K562 (cell line): ENCODE measurements at regions not wholly inside any gene's neighbourhood (a gene's known extent, or its start where the extent isn't known, plus 50 kb on each side); places are given as distances from the start of the nearest gene placed in this dataset.

Source experiments
- ATAC-seq: fragments of 200-7000 bp; cut with Tn5 transposase; 3 replicates; pipeline ENCODE4 v1.9.1; 2020; ENCODE audit warnings: moderate library complexity
- BruUV-seq: library from RNA; stranded (reverse); fragments of 400-500 nt; replicated peaks from 2 replicates; lab custom pipeline; 2021; lab: Mats Ljungman, UMichigan
- CTCF ChIA-PET: fragments of 300-600 bp; formaldehyde crosslinking; extraction: SDS; loops from one replicate; lab custom pipeline; 2021; ENCODE audit warnings: low intra/inter-chr PET ratio; lab: Yijun Ruan, JAX
- POLR2A ChIA-PET: fragments of 300-600, 350-650 bp; sonication (Branson Sonifier 250); formaldehyde crosslinking; extraction: SDS; loops from one replicate; lab custom pipeline; 2021; ENCODE audit warnings: antibody characterized with exemption, inconsistent platforms; lab: Yijun Ruan, JAX
- DNase-seq, 4 experiments: peaks; one replicate each; pipeline versions ENCODE4 v3.0.0 to v3.0.0-alpha.2; 2011 to 2018; ENCODE audit warnings: low spot score in 3 of 4, mixed read lengths in 3 of 4; ENCODE audit errors: extremely low read depth in 1 of 4
- FAIRE-seq: peaks from 2 replicates; lab custom pipeline; 2011; peaks lifted over from hg19 to GRCh38; lab: Jason Lieb, UNC
- H2AFZ ChIP-seq: 2 replicates; pipeline ENCODE4 v1.6.0; 2011; ENCODE audit warnings: low read depth, low read length, control low read depth, inconsistent platforms
- H3K27ac ChIP-seq: fragments of 200-600 bp; 3 replicates; pipeline ENCODE4 v1.8.0; 2011; ENCODE audit warnings: low read depth, mild to moderate bottlenecking, control low read depth, inconsistent platforms, low read length, moderate library complexity, mixed read lengths; ENCODE audit errors: extremely low read depth
- H3K27me3 ChIP-seq, 2 experiments: fragments of 300-600 bp in 1 of 2; 2 replicates in 1 of 2; 3 replicates in 1 of 2; pipeline versions ENCODE4 v1.6.0 to v1.8.0; 2011; ENCODE audit warnings: inconsistent platforms in 2 of 2, low read length in 2 of 2, mild to moderate bottlenecking in 1 of 2, mixed read lengths in 1 of 2, moderate library complexity in 1 of 2; ENCODE audit not compliant: control insufficient read depth in 2 of 2, insufficient read depth in 2 of 2
- H3K36me3 ChIP-seq: fragments of 300-600 bp; 3 replicates; pipeline ENCODE4 v1.8.0; 2011; ENCODE audit warnings: mild to moderate bottlenecking, low read length, inconsistent platforms; ENCODE audit not compliant: control insufficient read depth, insufficient read depth
- H3K4me1 ChIP-seq, 2 experiments: fragments of 200-600 bp in 1 of 2; replicated peaks in 1 of 2; 2 replicates in 1 of 2; 3 replicates in 1 of 2; pipeline versions ENCODE4 v1.5.1 to v1.8.0; 2011; ENCODE audit warnings: inconsistent platforms in 2 of 2, low read length in 2 of 2, mild to moderate bottlenecking in 1 of 2, mixed read lengths in 1 of 2, moderate library complexity in 1 of 2; ENCODE audit not compliant: control insufficient read depth in 2 of 2, insufficient read depth in 2 of 2
- H3K4me2 ChIP-seq: 2 replicates; pipeline ENCODE4 v1.6.1; 2011; ENCODE audit warnings: low read length, control low read depth, inconsistent platforms, mixed read lengths; ENCODE audit not compliant: insufficient read depth
- H3K4me3 ChIP-seq: fragments of 200-600 bp; sonication (generic), shearing (Covaris generic); 2 replicates; pipeline ENCODE4 v1.5.1; 2016; ENCODE audit warnings: control low read depth, inconsistent platforms
- H3K79me2 ChIP-seq: fragments of 200-600 bp; 3 replicates; pipeline ENCODE4 v1.8.0; 2011; ENCODE audit warnings: low read length, inconsistent platforms; ENCODE audit not compliant: control insufficient read depth, insufficient read depth
- H3K9ac ChIP-seq, 2 experiments: 2 replicates each; pipeline versions ENCODE4 v1.6.0 to v1.6.1; 2011; ENCODE audit warnings: low read depth in 2 of 2, low read length in 2 of 2, control low read depth in 1 of 2, inconsistent platforms in 1 of 2, mild to moderate bottlenecking in 1 of 2, mixed read lengths in 1 of 2; ENCODE audit not compliant: insufficient read depth in 1 of 2
- H3K9me1 ChIP-seq: one replicate; pipeline ENCODE4 v1.6.0; 2011; ENCODE audit warnings: inconsistent platforms, mild to moderate bottlenecking, low read length, moderate library complexity; ENCODE audit not compliant: control insufficient read depth, insufficient read depth
- H3K9me3 ChIP-seq: replicated peaks from 2 replicates; pipeline ENCODE4 v1.5.1; 2011; ENCODE audit warnings: low read depth, low read length, inconsistent platforms; ENCODE audit not compliant: control insufficient read depth, insufficient read depth
- H4K20me1 ChIP-seq: replicated peaks from 2 replicates; pipeline ENCODE4 v1.6.1; 2011; ENCODE audit warnings: low read length, inconsistent platforms, mixed read lengths; ENCODE audit not compliant: control insufficient read depth, insufficient read depth
- CHAMP1 ChIP-seq: fragments of 450-650 bp; IDR thresholded peaks from 2 replicates; pipeline ENCODE4 v1.6.1; 2016; ENCODE audit warnings: mild to moderate bottlenecking
- ELK1 ChIP-seq: sonication (generic); formaldehyde crosslinking; IDR thresholded peaks from 2 replicates; pipeline ENCODE4 v1.8.1; 2022; ENCODE audit warnings: missing genetic modification reagents
- EP300 ChIP-seq: IDR thresholded peaks from 2 replicates; pipeline ENCODE4 v1.6.1; 2012; ENCODE audit warnings: low read length, improper control_type of control experiment
- MEF2A ChIP-seq: IDR thresholded peaks from 2 replicates; pipeline ENCODE4 v1.6.1; 2011; ENCODE audit warnings: low read depth, mild to moderate bottlenecking, low read length, moderate library complexity; ENCODE audit not compliant: control insufficient read depth
- NCOR1 ChIP-seq: fragments of 450-650 bp; IDR thresholded peaks from 2 replicates; pipeline ENCODE4 v1.6.1; 2016; ENCODE audit warnings: mild to moderate bottlenecking, moderate library complexity
- NFYB ChIP-seq: IDR thresholded peaks from 2 replicates; pipeline ENCODE4 v1.6.1; 2011; ENCODE audit warnings: mild to moderate bottlenecking, moderate library complexity; ENCODE audit not compliant: insufficient read length; ENCODE audit errors: extremely low read depth
- RNF219 ChIP-seq: fragments of 250-450 bp; sonication (Bioruptor Pico); IDR thresholded peaks from 2 replicates; pipeline ENCODE4 v1.5.0; 2022; ENCODE audit warnings: mild to moderate bottlenecking
- SREBF1 ChIP-seq: fragments of 150-350 bp; IDR thresholded peaks from 2 replicates; pipeline ENCODE4 v1.6.1; 2014; ENCODE audit warnings: antibody characterized with exemption, low read depth, low read length, borderline replicate concordance
- ZNF253 ChIP-seq: fragments of 250-450 bp; sonication (Bioruptor Pico); conservative IDR thresholded peaks from 2 replicates; pipeline ENCODE4 v1.6.1; 2021; ENCODE audit warnings: mild to moderate bottlenecking
- ZNF695 ChIP-seq: fragments of 450-650 bp; formaldehyde crosslinking; IDR thresholded peaks from 2 replicates; pipeline ENCODE4 v1.4.0; 2020; ENCODE audit warnings: mild to moderate bottlenecking, moderate library complexity
- WGBS: fragments of 100-300 bp; shearing (Covaris generic); methylation state at CpG from one replicate; pipeline ENCODE4 v1.1.6; 2016; ENCODE audit warnings: low coverage, mixed read lengths; ENCODE audit not compliant: insufficient coverage; ENCODE audit errors: missing lambda C conversion rate; 5-methylcytosine and 5-hydroxymethylcytosine counted together
- in situ Hi-C: fragments of 300-500 bp; cut with MboI; formaldehyde crosslinking; loops from 4 replicates; pipeline ENCODE4 v1.15.0; 2018; ENCODE audit warnings: inconsistent platforms, mixed read lengths
- intact Hi-C: fragments of 100-400 bp; cut with micrococcal nuclease; formaldehyde crosslinking; loops from 2 replicates; pipeline ENCODE4 v1.14.2; 2022
- TF ChIP-seq, protein P1 (sequence below): sonication (generic); formaldehyde crosslinking; IDR thresholded peaks from 2 replicates; pipeline ENCODE4 v1.8.1; 2023; ENCODE audit warnings: mild to moderate bottlenecking, missing genetic modification reagents
- TF ChIP-seq, protein P2 (sequence below): fragments of 250-450 bp; sonication (Bioruptor Pico); IDR thresholded peaks from 2 replicates; pipeline ENCODE4 v1.5.0; 2021; ENCODE audit warnings: mild to moderate bottlenecking, borderline replicate concordance

DNA sequence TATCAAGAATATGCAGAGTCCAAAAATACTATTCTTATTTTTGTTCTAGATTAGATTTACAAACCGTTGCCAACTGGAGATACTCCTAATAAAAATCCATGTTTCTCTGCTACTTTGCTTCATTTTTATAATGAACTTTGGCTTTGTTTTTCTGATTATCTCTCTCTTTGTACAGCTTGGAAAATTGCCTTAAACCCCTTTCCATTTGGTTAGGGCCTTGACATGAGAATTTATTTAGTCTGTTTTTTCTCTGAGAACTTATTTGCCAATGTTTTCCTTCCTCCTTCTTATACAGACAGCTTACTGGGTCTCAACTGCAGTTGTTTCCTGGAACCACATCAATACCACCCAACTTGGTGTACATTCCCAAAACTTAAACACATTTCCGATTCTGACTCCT is 555.4 kb downstream of the SLITRK6 start:
- H3K4me3 ChIP-seq, result no peak overlapping the region
- H3K4me1 ChIP-seq, result no peaks in the 10 kb centered on the region
- H3K9ac ChIP-seq, result no peak overlapping the region
- POLR2A ChIA-PET, result no interaction called here
- WGBS, result 0% methylated on average over 2 of the region's 2 CpGs
- no peaks in the 10 kb centered on the region for H4K20me1 ChIP-seq
- intact Hi-C loops, result no loop called here
- no peak for FAIRE-seq
- H3K36me3 ChIP-seq, result no peaks in the 10 kb centered on the region
- no peak for DNase-seq
- no peaks in the 10 kb centered on the region; the same call in 1 of the 2 replicates for H3K9me3 ChIP-seq
- no peak for ATAC-seq
- H2AFZ ChIP-seq, result no peak overlapping the region
- no peaks in the 10 kb centered on the region for H3K27me3 ChIP-seq
- BruUV-seq, result no TSS peak
- CTCF ChIA-PET, result no interaction called here
- in situ Hi-C loops, result no loop called here
- no peaks in the 10 kb centered on the region for H3K9me1 ChIP-seq
- no peak overlapping the region for H3K27ac ChIP-seq
- H3K79me2 ChIP-seq, result no peaks in the 10 kb centered on the region
- H3K4me2 ChIP-seq, result no peak overlapping the region
- no peak for TF ChIP-seq ZNF253 (CRISPR knock-in tag)
- no peak for TF ChIP-seq NCOR1
- TF ChIP-seq CHAMP1, result no peak
- no peak for TF ChIP-seq NFYB
- no peak for TF ChIP-seq SREBF1
- TF ChIP-seq MEF2A, result no peak
- no peak for TF ChIP-seq EP300
- TF ChIP-seq, protein P1, sequence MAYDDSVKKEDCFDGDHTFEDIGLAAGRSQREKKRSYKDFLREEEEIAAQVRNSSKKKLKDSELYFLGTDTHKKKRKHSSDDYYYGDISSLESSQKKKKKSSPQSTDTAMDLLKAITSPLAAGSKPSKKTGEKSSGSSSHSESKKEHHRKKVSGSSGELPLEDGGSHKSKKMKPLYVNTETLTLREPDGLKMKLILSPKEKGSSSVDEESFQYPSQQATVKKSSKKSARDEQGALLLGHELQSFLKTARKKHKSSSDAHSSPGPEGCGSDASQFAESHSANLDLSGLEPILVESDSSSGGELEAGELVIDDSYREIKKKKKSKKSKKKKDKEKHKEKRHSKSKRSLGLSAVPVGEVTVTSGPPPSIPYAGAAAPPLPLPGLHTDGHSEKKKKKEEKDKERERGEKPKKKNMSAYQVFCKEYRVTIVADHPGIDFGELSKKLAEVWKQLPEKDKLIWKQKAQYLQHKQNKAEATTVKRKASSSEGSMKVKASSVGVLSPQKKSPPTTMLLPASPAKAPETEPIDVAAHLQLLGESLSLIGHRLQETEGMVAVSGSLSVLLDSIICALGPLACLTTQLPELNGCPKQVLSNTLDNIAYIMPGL (CRISPR knock-in tag), result no peak
- no peak for TF ChIP-seq ZNF695 (CRISPR knock-in tag)
- no peak for TF ChIP-seq RNF219
- no peak for TF ChIP-seq ELK1 (CRISPR knock-in tag)
- TF ChIP-seq, protein P2, sequence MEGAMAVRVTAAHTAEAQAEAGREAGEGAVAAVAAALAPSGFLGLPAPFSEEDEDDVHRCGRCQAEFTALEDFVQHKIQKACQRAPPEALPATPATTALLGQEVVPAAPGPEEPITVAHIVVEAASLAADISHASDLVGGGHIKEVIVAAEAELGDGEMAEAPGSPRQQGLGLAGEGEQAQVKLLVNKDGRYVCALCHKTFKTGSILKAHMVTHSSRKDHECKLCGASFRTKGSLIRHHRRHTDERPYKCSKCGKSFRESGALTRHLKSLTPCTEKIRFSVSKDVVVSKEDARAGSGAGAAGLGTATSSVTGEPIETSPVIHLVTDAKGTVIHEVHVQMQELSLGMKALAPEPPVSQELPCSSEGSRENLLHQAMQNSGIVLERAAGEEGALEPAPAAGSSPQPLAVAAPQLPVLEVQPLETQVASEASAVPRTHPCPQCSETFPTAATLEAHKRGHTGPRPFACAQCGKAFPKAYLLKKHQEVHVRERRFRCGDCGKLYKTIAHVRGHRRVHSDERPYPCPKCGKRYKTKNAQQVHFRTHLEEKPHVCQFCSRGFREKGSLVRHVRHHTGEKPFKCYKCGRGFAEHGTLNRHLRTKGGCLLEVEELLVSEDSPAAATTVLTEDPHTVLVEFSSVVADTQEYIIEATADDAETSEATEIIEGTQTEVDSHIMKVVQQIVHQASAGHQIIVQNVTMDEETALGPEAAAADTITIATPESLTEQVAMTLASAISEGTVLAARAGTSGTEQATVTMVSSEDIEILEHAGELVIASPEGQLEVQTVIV (CRISPR knock-in tag), result no peak
